Stimulated activated CD4-positive, alpha-beta T cell treated with anti-CD3 and anti-CD28 coated beads, Interleukin-4, amount 100 ng/mL, for 24 hours (primary cell): ENCODE measurements at regions not wholly inside any gene's neighbourhood (a gene's known extent, or its start where the extent isn't known, plus 50 kb on each side); places are given as distances from the start of the nearest gene placed in this dataset.
A peak's percentile ranks its signal among the peaks of the same experiment; 100 is the strongest.

ENCODE experiments used
- DNase-seq: peaks from one replicate; pipeline ENCODE4 v3.0.0-alpha.2; 2020

- DNase-seq: no peak
Observed at GRCh38 chr2:168340931-168341330, 93.5 kb upstream of the STK39 start.

- DNase-seq: no peak
Observed at GRCh38 chr2:168343586-168343985, 96.2 kb upstream of the STK39 start.

- no peak for DNase-seq
Observed at GRCh38 chr2:168344706-168345105, 97.3 kb upstream of the STK39 start.

GRCh38 chr2:168345601-168346000 lies 98.2 kb upstream of the STK39 start:
- DNase-seq: no peak

- DNase-seq: peak; percentile 74
Observed at GRCh38 chr2:168346725-168347477, 99.5 kb upstream of the STK39 start.

- DNase-seq: no peak
Observed at GRCh38 chr2:168348076-168348475, 100.7 kb upstream of the STK39 start.

GRCh38 chr2:168350380-168350779 lies 103.0 kb upstream of the STK39 start:
- DNase-seq: no peak

- no peak for DNase-seq
Observed at GRCh38 chr2:168353251-168353650, 102.8 kb upstream of the CERS6 start.

- no peak for DNase-seq
Observed at GRCh38 chr2:168354499-168354898, 101.6 kb upstream of the CERS6 start.

GRCh38 chr2:168355121-168355520 lies 101.0 kb upstream of the CERS6 start:
- no peak for DNase-seq

GRCh38 chr2:168355779-168356476 lies 100.1 kb upstream of the CERS6 start:
- DNase-seq: no peak

- DNase-seq: no peak
Observed at GRCh38 chr2:168356477-168356835, 99.6 kb upstream of the CERS6 start.

- DNase-seq: no peak
Observed at GRCh38 chr2:168357797-168358472, 98.1 kb upstream of the CERS6 start.

- DNase-seq: no peak
Observed at GRCh38 chr2:168359082-168359481, 97.0 kb upstream of the CERS6 start.

- DNase-seq: no peak
Observed at GRCh38 chr2:168363347-168364092, 92.6 kb upstream of the CERS6 start.

- no peak for DNase-seq
Observed at GRCh38 chr2:168365094-168365621, 90.9 kb upstream of the CERS6 start.

- no peak for DNase-seq
Observed at GRCh38 chr2:168369031-168369430, 87.0 kb upstream of the CERS6 start.

- no peak for DNase-seq
Observed at GRCh38 chr2:168371273-168372019, 84.6 kb upstream of the CERS6 start.

- DNase-seq: no peak
Observed at GRCh38 chr2:168373468-168373867, 82.6 kb upstream of the CERS6 start.

GRCh38 chr2:168375195-168375798 lies 80.8 kb upstream of the CERS6 start:
- no peak for DNase-seq

GRCh38 chr2:168378960-168379669 lies 77.0 kb upstream of the CERS6 start:
- DNase-seq: no peak
